RCC 7860 (cell line): ENCODE measurements at regions not wholly inside any gene's neighbourhood (a gene's known extent, or its start where the extent isn't known, plus 50 kb on each side); places are given as distances from the start of the nearest gene placed in this dataset.

Source experiments
- DNase-seq: peaks from one replicate; pipeline ENCODE4 v3.0.0-alpha.2; 2015; ENCODE audit warnings: low spot score
- FAIRE-seq: peaks from 2 replicates; lab custom pipeline; 2012; peaks lifted over from hg19 to GRCh38; lab: Jason Lieb, UNC

DNA sequence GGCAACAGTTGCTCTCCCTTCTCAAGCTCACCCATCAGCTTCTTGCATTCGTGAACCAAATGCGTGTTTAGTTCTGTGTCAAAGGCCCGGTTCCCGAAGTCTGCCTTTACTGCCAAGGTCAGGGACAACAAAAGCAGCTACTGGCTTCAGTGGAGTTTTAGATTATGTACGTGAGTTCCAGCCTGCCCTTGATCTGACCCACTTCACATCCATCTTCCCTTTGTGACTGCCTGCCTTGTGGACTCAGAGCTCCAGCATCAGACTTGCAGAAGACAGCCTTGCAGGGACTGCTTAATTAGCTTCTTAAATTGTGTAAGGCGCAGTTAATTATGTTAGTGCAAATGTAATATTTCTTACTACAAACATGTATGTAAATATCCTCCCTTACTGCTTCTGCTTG lies 774.7 kb upstream of the EDIL3 start:
- DNase-seq (no peak), FAIRE-seq (no peak)

DNA sequence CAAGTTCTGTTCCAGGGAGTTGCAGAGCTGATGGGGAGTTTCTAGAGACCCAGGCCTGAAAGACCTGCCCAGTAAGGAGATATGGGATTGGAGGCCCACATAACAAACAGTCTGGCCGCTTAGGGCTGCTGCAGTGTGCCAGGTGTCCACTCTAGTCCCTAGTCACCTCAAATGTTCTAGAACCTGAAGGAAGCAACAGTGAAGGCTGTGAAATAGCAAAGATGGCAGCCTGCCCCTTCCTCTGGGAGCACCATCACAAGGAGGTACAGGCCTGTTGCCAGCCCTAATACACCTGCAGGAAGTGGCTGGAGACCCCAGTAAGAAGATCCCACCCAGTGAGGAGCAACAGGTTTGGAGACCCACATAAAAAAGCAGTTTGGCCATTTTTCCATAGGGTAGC lies 783.8 kb upstream of the EDIL3 start:
- no peak for DNase-seq
- FAIRE-seq = no peak

DNA sequence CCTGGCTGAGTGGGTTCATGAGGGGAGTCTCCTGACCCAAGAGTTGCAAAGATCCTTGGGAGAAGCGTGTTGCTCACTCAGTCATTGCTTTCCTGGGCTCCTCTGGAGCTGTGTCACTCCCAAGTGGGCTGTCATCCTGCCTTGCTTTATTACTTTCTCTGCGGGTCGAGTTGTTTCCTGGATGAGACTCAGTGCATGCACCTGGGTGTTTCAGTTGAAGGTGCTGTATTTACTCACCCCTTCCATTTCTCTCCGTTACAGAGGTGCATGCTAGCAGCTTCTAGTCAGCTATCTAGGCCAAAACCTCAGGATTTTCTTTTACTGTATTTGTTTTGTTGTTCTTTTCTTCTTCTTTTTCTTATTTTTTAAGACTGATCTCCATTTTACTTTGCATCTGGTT lies 785.5 kb upstream of the EDIL3 start:
- FAIRE-seq (no peak), DNase-seq (no peak)

DNA sequence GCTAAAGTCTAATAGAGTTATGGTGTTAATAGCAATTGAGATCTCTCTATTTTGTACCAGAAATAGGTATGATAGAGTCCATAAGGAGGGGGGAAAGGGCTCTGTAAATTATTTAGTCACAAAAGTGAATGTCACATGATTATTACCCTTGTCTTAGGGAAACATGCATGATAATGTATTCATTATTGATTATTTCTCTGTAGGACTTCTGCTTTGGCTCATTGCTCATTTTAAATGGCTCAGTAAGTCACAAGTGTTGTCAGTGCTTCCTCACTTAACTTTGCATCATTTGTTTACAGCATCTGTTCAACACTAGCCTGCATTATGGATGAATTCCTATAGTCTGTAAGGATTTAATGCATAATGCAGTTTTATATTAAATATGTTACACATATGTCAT lies 788.8 kb upstream of the EDIL3 start:
- DNase-seq (no peak), FAIRE-seq (no peak)

DNA sequence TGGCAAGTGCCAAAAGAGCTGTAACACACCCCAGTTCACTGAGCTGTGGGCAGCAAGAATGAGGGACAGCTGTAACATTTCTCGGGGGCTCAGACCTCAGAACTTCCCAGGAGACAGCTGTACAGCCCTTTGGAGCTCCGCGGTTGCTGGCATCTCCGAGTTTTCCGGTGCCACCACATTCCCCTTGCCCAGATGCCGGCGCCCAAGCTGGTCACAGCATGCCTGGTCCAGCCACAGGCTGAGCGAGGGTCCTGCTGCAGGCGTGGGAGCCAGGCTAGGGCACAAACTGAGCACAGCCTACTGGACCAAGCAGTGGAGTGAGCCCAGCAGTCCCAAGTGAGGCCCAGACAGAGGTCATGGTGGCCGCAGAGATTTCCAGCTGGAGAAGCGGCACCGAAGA lies 797.7 kb upstream of the EDIL3 start:
- DNase-seq = no peak
- no peak for FAIRE-seq

DNA sequence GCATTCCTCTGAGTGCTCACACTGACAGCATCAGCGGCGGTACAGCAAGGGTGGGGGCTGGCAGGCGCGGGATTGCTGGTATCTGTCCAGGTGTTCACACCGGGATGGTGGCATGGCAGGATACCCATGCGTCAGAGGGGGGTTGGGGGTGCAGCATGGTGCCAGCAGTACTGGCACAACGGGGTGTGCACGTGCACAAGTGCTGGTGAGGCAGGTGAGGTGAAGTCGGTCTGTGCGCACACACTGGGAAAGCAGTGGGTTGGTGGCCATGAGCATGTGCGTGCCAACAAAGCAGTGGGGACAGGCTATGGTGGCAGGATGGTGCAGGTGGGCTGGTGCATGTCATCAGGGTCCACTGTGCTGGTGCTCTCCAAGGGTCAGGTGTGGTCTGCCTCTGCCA lies 819.6 kb upstream of the EDIL3 start:
- no peak for FAIRE-seq
- DNase-seq = no peak

DNA sequence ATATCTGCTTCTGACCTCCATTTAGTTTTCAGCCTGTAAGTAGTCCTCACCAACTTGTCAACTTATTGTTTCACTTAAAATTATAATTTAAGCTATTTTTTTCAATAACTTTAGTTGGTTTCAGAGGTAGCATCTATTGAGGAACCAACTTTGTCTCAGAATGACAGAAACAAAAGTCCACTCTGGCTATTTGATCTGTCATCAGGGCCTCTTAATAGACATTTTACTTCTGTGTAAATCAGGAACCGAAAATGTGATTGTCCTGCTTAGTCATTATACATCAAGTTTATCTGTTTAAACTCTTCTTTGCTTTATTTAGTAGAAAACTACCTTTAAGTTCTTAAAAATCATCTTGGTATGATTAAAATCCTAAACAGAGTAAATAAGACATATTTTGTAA lies 820.8 kb upstream of the EDIL3 start:
- FAIRE-seq (no peak), DNase-seq (no peak)

DNA sequence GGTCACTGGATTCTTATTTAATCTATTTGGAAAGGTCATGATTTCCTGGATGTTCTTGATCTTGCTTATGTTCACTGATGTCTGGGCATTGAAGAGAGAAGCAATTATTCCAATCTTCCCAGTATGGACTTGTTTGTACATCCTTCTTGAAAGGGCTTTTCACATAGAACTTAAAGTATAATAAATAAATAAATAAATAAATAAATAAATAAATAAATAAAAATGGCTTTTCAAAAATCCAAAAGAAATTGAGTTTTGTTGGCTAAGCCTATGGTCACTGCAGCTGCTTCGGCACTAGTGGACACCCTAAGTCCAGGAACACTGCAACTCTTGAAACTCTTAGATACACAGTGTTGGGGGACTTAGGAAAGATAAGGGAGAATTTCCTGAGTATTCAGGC lies 840.7 kb upstream of the EDIL3 start:
- DNase-seq (no peak), FAIRE-seq (no peak)

DNA sequence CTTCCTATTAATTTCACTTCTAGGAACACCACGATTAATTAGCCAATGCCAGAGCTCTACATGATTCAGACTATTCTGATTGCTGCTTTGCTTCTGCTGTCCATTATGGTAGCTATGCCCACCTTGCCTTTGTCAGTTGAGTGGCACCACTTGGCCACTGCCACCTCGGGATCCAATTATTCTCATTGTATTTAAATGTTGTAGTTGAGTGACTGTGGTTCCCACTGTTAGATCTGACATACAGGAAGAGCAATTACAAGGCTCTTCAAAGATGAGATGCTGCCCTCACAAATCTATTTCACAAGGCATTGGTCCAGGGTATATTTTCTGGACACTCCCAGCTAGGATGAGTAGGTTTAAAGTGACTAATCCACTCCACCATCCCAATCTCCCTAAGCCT lies 864.5 kb upstream of the EDIL3 start:
- DNase-seq (no peak), FAIRE-seq (no peak)

DNA sequence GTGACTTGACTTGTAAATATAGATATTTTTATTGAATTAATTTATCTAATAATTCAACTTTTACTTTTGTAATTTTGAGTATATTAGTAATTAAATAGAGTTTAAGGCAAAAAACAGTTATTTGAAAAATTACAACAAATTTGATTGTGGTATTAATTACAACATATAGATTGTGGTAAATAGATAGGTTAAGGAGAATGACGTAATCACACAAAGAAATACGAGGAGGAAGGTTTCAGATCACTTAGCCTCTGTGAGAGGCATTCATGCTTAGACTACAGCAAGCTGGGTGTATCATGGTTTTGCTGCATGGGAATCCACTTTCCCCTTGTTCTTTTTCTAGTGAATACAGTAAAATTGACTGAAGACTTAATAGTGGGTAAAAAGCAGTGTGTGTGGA lies 878.4 kb upstream of the EDIL3 start:
- FAIRE-seq (no peak), DNase-seq (no peak)

DNA sequence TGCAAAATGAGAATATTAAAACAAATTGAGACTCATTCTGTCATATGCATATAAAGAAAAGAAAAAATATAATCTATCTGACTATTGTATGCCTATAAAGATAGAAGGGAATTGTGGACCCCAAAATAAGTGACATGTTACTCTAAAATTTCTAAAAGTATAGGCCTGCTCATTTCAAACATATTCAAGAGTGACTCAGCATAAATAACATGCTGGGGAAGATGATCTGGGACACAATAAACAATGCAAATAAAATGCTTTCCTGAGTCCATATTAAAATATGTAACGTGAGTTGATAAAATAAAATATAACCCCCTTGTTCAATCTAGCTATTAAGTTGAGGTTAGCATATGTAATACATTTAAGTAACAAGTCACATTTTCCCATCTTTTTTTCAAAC lies 882.0 kb upstream of the EDIL3 start:
- no peak for FAIRE-seq
- no peak for DNase-seq

DNA sequence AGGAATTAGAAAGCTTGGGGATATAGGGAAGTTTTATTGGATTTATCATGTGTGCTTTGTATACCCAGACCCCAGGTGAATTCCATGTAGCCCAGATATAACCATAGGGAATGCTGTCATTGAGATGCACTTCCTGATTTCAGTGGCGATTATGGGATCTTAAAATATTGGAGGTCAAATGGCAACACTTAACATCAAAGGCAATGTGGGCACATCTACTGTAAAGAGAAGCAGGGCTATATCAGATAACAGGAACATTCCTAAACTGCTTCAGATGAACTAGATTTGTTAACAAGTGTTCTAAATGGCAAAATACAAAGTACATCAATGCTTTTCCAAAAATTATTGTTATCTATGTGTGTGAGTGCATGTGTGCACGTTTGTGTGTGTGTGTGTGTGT lies 883.5 kb upstream of the EDIL3 start:
- no peak for FAIRE-seq
- no peak for DNase-seq

DNA sequence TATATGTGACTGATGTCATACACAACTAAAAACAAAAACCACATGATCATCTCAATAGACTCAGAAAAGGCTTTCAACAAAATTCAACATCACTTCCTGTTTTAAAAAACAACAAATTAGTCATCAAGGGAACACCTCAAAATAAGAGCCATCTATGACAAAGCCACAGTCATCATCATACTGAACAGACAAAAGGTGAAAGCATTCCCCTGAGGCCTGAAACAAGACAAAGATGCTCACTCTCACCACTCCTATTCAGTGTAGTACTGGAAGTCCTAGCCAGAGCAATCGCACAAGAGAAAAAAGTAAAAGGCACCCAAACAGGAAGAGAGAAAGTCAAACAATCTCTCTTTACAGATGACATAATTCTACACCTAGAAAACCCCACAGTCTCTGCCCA lies 893.5 kb upstream of the EDIL3 start:
- no peak for DNase-seq

DNA sequence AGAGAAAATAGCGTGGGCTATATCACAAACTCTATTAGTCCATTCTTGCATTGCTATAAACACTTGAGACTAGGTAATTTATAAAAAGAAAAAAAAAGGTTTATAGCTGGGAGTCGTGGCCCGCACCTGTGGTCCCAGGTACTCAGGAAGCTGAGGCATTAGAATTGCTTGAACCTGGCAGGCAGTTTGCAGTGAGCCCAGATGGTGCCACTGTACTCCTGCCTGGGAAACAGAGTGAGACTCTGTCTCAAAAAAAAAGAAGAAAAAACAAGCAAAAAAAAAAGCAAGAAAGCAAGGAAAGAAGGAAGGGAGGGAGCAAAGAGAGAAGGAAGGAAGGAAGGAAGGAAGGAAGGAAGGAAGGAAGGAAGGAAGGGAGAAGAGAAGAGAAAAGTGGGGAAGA lies 904.2 kb upstream of the EDIL3 start:
- FAIRE-seq = no peak
- no peak for DNase-seq

More for the DNA sequence above, 893.5 kb upstream of the EDIL3 start:
- no peak for FAIRE-seq

DNA sequence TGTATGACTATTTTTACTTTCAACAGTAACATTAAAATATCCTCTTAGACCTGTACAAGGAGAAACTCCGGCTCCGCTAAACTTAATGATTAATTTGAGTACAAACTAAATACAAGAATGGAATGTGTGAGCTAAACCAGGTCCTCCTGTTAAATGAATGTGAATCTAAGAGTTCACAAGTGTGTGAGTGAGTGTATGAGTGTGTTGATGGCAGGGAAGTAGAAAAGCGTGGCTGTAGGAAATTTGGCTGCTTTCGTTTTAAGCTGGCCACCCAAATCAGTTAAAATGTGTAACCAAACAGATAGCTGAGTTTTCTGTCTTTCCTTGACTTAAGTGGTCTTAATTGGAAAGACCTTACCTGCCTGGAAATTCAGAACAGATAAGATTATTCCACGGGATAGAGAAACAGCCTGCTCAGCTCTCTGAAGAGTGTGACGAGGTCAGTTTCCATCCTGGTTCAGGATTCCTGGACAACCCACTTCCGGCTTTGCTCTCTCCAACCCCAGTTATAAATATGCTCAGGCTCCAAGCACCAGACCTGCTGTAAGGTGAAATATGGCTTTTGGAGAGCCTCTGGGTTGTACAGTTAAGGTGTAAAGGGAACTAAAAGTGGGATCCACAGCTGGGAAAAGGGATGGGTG lies 908.6 kb upstream of the EDIL3 start:
- DNase-seq = no peak
- FAIRE-seq = no peak

DNA sequence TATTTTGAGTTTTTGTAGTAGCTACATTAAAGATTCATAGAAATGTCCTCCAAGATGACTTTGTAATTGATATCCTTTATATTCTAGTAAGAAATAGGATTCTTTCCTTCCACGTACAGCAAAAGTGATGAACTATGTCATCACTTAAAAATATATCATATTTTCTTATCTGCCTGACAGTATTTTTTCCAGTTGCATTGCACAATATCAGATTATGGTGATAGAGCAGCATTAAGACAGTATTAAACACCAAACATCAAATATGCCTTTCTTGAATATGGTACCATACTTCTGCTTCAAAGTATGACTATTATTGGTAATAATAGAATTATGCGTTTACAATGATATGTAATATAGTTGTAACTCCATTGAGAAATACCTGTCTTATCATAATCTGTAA lies 919.8 kb upstream of the EDIL3 start:
- no peak for FAIRE-seq
- DNase-seq = no peak

DNA sequence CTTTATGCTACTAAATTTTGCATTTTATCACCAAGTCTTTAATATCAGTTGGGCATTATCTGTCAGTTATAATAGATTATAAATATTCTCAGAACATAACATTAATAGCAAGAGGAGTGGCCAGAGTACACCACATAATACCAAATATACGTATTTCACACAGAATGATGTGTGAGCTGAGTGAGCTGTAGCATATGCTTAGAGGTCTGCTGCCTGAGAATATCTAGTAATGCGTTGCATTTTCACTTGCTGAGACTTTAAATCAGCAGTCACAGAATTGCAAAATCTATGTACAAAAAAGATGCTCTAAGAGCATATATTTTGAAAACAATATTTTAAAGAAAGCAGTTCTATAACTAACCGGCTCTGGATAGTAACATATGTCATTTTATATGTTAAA lies 921.1 kb upstream of the EDIL3 start:
- FAIRE-seq (no peak), DNase-seq (no peak)

DNA sequence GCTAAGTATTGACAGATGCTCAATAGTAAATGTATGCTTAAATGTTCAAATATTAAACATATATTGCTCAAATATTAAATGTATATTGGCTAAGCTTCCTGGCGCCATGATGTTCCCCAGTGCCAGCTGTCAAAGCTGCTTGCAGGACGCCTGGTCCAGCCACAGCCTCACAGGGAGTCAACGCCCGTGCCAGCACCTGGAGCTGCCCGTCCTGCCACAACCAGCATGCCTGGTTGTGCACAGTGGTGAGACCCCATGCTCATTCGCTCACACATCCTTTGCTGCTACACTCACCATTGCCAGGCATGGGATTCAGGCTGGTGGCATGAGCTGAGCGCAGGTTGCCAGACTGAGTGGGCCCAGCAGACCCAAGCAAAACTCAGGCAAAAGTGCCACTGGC lies 926.9 kb upstream of the EDIL3 start:
- DNase-seq (no peak), FAIRE-seq (no peak)

DNA sequence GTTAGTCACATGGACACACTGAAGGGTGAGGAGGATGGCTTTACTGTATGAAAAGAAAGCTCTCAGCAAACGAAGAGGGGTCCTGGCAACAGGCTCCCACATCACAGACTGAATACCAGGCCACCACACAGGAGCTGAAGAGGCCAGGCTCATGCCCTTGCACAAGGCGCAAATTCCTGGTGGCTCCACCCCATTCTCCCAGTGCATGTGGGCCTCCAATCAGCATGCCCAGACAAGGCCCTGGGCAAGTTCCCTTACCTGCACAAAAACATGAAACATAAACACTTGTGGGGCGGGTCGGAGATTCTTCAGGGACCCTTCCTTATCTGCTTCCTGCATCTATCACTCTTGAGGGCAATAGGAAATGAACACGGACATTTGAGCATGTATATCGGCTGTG lies 935.8 kb upstream of the EDIL3 start:
- FAIRE-seq = no peak
- DNase-seq = no peak

DNA sequence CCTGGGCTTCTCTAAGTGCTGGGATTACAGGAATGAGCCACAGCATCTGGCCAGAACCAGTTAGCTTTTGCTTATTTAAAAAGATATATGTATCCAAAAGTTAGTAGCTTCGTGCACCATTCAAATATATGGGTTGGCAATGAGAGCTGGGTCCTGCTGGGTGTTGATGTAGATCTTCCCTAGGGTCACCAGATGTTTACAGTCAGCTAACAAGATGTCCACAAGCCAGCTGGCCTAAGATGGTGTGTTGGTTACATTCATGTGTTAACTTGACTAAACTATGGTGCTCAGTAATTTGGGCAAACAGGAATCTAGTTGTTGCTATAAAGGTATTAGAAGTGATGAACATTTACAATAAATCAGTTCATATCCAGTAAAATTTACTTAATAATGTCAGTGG lies 948.6 kb upstream of the EDIL3 start:
- DNase-seq = no peak
- FAIRE-seq = no peak

DNA sequence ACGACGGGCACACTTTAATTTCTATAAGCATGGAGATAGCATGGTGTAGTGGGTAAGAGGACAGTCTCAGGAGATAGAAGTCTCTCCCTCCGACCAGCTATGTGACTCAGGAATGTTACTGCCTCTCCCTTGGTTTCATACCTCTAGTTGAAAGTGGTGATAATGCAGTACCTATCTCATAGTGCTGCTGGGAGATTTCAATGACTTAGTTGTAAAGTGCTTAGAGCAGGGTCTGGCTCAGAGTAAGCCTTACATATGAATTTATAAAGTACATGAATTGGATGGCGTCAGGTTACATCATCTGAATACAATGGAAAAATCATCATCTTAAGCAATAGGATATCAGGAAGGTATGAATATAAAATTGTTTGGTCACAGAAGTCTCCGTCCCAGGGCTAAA lies 952.8 kb upstream of the EDIL3 start:
- FAIRE-seq (no peak), DNase-seq (no peak)

DNA sequence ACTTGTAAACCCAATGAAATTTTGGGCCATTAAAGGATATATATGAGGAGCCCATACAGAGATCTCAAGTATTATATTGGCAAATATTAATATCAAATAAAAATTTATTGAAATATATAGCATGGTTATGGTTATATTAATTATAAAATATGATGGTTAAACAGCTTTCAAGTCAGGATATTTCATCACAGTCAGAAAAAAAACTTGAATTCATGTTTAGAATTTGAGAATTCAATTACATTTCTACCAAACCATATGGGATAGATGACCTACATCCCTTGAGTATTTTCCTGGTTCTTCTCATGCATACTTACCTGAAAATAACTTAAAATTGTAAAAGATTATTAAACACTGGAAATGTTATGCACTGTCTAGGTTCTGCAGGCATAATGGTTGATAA lies 956.1 kb upstream of the EDIL3 start:
- FAIRE-seq (no peak), DNase-seq (no peak)

DNA sequence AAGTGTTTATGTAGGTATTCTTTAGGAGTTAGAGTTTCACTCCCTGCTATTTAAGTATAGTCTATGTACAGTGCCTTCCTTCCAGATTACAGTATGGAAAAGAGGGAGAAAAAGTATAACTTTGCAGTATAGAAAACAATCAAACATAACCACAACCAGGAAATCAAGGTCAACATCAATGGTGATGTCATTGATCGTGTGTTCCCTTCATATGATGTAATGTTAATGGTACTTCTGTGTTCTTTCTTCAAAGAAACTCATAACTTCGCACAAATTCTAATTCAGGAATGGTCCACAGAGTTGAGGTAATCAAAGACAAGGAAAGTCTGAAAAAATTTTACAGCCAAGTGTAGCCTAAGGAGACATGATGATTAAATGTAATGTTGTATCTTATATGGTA lies 961.1 kb upstream of the EDIL3 start:
- no peak for DNase-seq
- no peak for FAIRE-seq

DNA sequence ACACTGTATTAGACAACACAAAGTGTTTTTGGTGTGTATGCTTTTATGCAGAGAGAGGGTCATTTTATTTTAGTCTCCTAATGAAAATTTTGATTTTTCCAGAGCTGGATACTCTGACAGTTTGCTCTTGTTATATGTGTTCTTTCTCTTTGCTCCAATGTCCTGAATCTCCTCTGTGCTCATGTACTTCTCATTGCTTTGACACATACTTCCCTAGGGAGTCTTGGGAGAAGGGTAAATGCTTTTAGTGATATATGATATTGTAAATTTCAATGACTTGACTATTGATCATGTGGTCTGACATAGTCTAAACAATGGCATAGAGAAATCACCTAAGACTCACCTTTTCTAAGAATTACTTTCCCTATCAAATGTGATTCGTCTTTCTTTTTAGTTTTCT lies 972.6 kb upstream of the EDIL3 start:
- FAIRE-seq (no peak), DNase-seq (no peak)
